GM13977 (cell line): ENCODE measurements at regions not wholly inside any gene's neighbourhood (a gene's known extent, or its start where the extent isn't known, plus 50 kb on each side); places are given as distances from the start of the nearest gene placed in this dataset.

Source experiments
- DNase-seq: peaks from one replicate; pipeline ENCODE4 v3.0.0; 2012; ENCODE audit warnings: low spot score
- in situ Hi-C: fragments of 300-500 bp; cut with MboI; formaldehyde crosslinking; loops from one replicate; pipeline ENCODE4 v1.12.0; 2022; ENCODE audit warnings: low sequenced_read_pairs, low pct_unique_long_range_greater_than_20kb, mixed read lengths, inconsistent platforms; ENCODE audit not compliant: unreplicated experiment
- TF ChIP-seq, protein P1 (sequence below): IDR thresholded peaks from 2 replicates; pipeline ENCODE4 v1.5.1; 2012; ENCODE audit warnings: mild to moderate bottlenecking, control low read depth; ENCODE audit not compliant: insufficient read depth; ENCODE audit errors: extremely low read depth, missing control alignments

DNA sequence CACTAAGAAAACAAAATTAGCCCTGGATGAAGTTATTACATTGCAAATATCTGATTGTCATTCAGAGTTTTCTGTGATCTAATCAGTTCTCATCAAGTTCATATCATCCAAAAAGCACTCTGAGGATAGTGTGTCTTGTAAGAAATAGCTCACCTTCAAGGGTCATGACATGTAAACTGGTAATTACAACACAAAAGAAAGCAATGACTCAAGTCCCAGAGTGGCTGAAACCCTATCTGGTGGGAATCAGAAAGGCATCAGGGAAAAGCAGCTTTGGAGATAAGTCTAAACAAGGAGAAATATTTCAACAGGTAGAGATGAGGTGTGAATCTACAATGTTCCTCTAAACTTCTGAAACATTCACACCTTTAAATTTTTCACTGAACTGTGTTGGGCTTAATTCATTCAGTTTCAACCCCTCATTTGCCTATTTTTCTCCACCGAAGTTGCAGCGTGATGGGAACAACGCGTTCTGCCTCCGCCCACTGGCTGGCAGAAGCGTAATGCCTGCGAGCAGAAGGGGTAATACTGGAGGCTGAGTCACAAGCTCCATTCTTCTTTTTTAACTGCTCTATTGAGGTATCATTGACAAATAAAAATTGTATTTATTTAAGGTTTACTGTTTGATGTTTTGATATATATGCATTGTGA lies 155.2 kb upstream of the IPO5 start:
- TF ChIP-seq, protein P1, sequence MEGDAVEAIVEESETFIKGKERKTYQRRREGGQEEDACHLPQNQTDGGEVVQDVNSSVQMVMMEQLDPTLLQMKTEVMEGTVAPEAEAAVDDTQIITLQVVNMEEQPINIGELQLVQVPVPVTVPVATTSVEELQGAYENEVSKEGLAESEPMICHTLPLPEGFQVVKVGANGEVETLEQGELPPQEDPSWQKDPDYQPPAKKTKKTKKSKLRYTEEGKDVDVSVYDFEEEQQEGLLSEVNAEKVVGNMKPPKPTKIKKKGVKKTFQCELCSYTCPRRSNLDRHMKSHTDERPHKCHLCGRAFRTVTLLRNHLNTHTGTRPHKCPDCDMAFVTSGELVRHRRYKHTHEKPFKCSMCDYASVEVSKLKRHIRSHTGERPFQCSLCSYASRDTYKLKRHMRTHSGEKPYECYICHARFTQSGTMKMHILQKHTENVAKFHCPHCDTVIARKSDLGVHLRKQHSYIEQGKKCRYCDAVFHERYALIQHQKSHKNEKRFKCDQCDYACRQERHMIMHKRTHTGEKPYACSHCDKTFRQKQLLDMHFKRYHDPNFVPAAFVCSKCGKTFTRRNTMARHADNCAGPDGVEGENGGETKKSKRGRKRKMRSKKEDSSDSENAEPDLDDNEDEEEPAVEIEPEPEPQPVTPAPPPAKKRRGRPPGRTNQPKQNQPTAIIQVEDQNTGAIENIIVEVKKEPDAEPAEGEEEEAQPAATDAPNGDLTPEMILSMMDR, result no peak
- no peak for DNase-seq
- in situ Hi-C loops, result no loop called here

DNA sequence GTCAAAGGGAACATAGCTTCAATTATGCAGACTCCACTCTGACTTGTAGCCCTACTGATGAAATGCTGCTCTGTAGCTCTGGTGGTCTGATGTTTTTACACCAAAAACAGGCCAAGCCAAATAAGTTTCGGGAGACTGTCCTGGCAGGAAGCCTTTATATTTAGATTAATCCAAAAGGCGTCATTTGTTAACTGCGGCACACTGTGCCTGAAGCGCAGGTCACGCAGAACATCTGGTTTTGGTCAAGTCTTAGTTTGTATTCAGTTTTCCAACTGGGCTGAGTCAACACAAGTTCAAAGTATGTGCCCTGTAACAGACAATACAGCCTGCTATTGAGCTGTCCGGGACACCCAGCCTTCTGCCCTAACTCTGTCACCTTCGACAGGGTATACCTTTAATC lies 154.6 kb upstream of the IPO5 start:
- TF ChIP-seq, protein P1, result no peak
- DNase-seq, result no peak
- in situ Hi-C loops, result no loop called here

DNA sequence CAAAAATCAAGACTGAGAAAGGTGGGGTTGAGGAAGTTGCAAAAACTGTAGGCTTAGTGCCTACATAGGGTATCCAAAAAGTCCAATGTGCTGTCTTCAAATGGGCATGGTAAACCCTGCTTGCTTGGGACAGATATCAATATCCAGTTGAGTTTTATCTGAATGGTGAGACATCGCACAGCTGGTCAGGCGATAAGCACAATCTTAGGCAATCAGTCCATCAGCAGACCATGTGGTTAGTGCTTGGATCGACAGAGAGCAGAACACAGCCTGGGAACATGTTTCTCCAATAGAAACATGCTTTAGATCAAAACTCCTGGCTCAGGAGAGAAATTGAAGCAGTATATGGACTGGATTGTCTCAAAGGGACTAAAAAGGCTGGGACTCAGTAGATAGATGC lies 151.3 kb upstream of the IPO5 start:
- in situ Hi-C loops, result no loop called here
- no peak for DNase-seq
- TF ChIP-seq, protein P1, result no peak

DNA sequence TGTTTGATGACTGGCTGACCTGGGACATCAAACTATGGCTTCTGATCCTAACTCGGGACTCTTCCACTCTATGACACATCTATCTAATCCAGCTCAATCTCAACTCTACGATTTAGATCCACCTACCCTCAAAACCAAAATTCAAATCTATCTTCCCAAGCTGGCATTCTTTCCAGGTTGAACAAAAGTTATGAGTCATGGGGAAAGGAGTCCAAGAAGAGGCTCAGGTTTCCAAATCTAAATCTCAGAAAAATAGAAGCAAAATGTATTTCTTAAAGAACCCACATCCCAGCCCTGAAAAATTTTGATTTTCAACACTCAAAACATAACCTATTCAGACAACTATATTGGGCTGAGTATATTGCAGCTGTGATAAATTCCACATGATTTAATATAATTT lies 143.9 kb upstream of the IPO5 start:
- DNase-seq, result no peak
- in situ Hi-C loops, result no loop called here
- TF ChIP-seq, protein P1, result no peak

DNA sequence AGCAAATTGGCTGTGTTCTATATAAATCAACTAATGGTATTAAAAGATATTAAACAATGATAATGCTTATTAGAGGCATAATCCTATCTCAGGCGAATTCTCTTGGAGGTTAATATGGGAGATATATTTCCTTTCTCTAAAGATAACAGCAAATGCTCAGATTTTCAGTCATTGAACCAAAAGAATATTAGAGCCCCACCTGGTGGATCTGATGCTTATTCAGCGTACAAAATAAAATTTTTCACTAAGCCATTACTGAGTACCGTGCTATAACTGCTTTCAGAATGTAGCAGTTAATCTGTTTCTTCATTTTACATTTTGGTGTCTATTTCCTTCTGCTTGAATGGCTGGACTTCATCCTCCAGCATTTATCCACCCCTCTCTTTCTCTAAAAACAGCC lies 143.3 kb upstream of the IPO5 start:
- in situ Hi-C loops, result no loop called here
- TF ChIP-seq, protein P1, result no peak
- no peak for DNase-seq

DNA sequence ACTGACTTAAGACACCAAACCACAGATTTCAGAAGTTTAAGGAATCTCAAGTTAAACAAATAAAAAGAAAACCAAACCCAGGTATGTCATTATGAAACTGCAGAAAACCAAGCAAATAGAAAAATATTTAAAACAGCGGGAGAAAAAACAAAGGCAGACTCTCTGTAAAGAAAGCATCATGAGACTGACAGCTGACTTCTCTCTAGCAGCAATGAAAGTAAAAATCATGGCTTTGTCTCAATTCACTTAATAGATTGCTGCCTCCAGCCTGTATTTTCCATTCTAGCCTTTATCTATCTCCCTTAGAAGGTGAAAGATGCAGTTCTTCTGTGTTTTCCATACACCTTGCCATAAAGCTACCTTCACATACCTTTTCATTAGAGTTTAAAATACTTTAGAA lies 131.1 kb upstream of the IPO5 start:
- no peak for DNase-seq
- in situ Hi-C loops, result no loop called here

More for the DNA sequence above, 131.1 kb upstream of the IPO5 start:
- TF ChIP-seq, protein P1, result no peak
